ENCODE measurements at regions not wholly inside any gene's neighbourhood (a gene's known extent, or its start where the extent isn't known, plus 50 kb on each side); places are given as distances from the start of the nearest gene placed in this dataset.
"Not testable (repeated sequence)": the region's sequence is repeated elsewhere in the genome, so short reads cannot be mapped to it uniquely, and the experiment has no call there.

- DNase-seq, result no peak
These were observed 86.5 kb upstream of the IFNGR1 start for GRCh38 chr6:137305691-137306090.

- no peak for DNase-seq
These were observed 85.0 kb upstream of the IFNGR1 start for GRCh38 chr6:137304020-137304780.

DNA sequence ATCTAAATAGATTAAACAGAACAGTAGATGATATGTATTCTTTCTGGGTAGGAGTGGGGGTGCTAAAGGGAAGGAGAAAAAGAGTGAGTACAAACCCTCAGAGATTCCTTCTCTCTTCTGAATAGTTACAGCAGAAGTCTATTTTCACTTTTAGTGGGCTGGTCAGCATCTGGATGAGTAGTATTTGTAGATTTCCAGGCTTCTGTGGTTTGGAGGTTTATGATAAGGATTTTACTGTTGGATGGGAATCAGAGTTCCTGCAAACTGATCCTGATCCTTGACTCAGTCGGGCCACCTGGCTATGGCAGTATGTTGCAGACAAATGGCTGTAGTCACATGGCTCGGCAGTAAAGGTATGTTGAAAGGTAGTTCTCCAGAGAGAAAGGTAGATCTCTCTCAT lies 84.3 kb upstream of the IFNGR1 start:
- DNase-seq, result no peak

- DNase-seq, result no peak
These were observed 80.5 kb upstream of the IFNGR1 start for GRCh38 chr6:137299681-137300080.

GRCh38 chr6:137297887-137298286 lies 78.7 kb upstream of the IFNGR1 start:
- no peak for DNase-seq

- DNase-seq, result not testable (repeated sequence)
These were observed 73.1 kb upstream of the IFNGR1 start for GRCh38 chr6:137292326-137292725.

GRCh38 chr6:137291441-137291840 lies 72.3 kb upstream of the IFNGR1 start:
- DNase-seq, result peak; percentile 21

DNA sequence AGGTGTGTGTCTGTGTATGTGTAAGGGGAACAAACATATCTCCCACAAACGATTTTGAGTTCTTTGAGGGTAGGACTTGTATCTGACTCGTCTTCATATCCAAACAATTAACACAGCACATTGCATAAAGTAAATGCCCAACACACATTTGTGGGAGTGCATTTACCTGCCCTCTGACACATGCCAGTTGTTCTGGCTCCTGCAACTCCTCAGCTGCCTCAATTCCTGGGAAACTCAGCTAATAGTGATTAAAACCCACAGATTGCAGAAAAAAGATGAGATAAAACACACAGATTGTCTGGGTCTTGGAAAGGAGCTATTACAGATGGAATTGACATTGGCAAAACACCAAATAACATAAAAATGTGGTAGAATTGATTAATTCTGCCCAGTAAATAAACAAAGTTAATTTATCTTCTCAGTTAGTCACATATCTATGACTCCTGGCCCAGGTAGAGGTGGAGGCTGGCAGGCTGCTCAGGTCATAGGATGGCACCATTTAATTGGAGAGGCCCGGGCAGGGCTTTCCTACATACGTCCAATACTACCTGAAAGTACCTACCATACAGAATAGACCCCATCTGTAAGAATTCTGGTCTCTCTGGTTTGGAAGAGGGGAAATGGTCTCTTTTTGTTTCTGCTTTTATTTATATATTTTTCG lies 71.5 kb upstream of the IFNGR1 start:
- DNase-seq, result no peak

GRCh38 chr6:137286916-137287315 lies 67.7 kb upstream of the IFNGR1 start:
- no peak for DNase-seq

GRCh38 chr6:137286368-137286767 lies 67.2 kb upstream of the IFNGR1 start:
- DNase-seq, result no peak

- no peak for DNase-seq
These were observed 65.6 kb upstream of the IFNGR1 start for GRCh38 chr6:137284811-137285110.

- DNase-seq, result no peak
These were observed 65.0 kb upstream of the IFNGR1 start for GRCh38 chr6:137283940-137284810.

GRCh38 chr6:137283080-137283479 lies 63.9 kb upstream of the IFNGR1 start:
- no peak for DNase-seq

GRCh38 chr6:137282254-137282653 lies 63.1 kb upstream of the IFNGR1 start:
- DNase-seq, result no peak

DNA sequence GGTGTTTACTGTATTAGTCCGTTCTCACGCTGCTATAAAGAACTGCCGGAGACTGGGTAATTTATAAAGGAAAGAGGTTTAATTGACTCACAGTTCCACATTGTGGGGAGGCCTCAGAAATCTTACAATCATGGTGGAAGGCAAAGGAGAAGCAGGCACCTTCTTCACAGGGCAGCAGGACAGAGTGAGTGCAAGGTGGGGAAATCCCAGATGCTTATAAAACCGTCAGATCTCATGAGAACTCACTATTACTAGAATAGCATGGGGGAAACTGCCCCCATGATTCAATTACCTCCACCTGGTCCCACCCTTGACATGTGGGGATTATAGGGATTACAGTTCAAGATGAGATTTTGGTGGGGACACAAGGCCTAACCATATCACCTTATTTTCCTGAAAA lies 60.1 kb upstream of the IFNGR1 start:
- DNase-seq, result not testable (repeated sequence)

DNA sequence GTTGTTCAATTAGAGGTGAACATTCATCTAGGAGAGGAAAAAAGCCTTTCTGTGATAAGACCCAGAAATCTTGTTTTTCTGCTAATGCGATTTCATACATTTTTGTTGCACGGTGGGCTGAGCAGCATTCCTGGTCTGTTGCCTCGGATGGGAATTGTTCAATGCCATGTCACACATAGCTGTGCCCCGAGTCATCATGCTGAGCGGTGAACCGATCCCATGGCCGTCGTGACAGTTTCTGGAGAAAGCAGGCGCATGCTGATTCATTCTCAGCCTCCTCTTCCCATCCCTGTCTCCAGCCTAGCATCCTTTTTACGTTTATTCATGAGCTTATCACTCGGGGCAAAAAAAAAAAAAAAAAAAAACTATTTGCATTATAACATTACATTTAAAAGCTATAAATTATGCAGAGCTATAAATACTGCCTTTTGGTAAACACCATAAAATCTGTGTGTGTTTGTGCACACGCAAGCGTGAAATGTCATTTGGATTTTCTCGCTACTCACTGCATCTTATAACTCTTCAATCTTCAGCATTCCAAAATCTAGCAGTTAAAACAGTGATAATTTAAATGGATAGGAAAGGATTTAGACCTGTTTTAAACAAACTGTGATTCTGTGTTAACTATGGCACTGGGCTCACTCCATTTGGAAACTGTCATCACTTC lies 58.9 kb upstream of the IFNGR1 start:
- no peak for DNase-seq

DNA sequence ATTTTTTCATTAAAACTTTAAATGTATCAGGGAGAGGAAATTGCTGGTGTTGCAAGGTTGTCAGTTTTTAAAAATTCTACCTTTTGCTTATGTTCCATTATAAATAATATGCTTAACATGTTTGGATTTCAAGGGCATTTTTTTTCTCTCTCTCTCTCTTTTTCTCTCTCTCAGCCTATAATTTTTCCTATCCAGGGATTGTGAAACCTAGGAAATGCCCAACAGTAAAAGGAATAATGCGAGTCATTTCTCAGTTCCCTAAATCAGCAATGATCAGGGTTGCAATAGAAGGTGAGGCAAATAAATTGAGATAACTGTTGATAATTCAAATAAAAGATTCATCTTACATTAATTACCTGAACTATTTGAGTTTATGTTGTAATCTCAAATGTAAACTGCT lies 53.2 kb upstream of the IFNGR1 start:
- no peak for DNase-seq

DNA sequence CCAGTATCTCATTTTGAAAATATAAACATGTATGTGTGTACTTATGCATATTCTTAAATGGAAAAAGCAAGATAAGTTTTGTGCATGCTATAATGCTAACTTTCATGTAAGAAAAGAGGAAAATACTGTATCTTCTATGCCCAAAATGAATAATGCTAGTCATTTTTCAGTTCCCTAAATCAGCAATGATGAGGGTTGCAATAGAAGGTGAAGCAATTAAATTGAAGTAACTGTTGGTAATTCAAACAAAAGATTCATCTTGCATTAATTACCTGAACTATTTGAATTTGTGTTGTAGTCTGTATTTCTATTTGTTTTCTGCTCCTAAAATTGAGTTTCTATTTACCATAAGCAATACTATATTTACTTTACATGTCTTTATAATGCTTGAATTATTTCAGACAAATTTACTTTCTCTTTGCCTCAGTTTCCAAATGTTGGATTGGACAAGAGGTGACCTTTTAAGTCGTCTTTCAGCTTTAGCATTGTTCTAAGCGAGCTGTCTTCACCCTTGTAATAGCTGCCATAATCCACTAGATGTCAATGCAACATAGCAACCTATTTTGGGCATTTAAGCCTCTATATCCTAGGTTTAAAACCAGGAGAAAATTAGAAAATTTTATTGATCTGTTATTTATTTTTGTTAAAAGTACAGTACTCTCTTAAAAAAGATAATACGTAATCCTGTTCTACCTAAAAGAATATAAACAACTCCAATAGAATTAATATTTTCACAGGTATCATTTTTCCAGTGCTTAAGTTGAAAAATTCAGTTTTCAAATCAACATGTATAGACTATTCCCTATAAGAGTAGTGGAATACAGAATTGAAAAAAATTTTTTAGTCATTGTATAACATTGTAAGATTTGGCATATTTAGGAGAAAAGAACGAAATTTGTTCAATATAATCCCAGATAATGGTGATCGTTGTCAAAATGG lies 52.3 kb upstream of the IFNGR1 start:
- DNase-seq, result no peak

- no peak for DNase-seq
These were observed 50.6 kb upstream of the IFNGR1 start for GRCh38 chr6:137269803-137270202.

- DNase-seq, result no peak
These were observed 50.2 kb upstream of the IFNGR1 start for GRCh38 chr6:137269347-137269746.
